NCI-H2081 treated with DMSO at 0.1 percent for 48 hours (cell line): ENCODE measurements at regions not wholly inside any gene's neighbourhood (a gene's known extent, or its start where the extent isn't known, plus 50 kb on each side); places are given as distances from the start of the nearest gene placed in this dataset.
"Not testable (repeated sequence)": the region's sequence is repeated elsewhere in the genome, so short reads cannot be mapped to it uniquely, and the experiment has no call there.

Experiments used
- DNase-seq: peaks from one replicate; lab custom pipeline; 2025; lab: John Stamatoyannopoulos, UW

GRCh38 chr17:69672924-69673323 lies 258.4 kb downstream of the MAP2K6 start:
- no peak for DNase-seq

GRCh38 chr17:69677130-69677529 lies 262.6 kb downstream of the MAP2K6 start:
- DNase-seq = no peak

- DNase-seq = no peak
Observed at GRCh38 chr17:69678206-69678605, 263.7 kb downstream of the MAP2K6 start.

DNA sequence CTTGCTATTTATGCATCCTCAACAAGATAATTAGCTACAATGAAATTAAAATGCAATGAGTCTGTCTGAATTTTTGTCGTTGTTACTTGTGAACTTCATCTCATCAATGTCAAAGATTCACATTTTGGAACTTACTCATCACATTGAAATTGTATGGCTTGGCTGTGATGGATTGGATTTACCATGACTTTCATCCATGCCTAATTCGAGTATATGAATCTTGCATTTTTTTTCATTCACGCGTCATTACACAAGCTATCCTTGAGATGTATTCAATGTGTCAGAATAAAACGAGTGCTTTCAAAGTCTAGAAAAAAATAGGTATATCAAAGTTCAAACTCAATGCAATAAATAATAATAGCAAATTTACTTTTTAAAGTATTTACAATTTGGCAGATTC lies 265.3 kb downstream of the MAP2K6 start:
- no peak for DNase-seq

DNA sequence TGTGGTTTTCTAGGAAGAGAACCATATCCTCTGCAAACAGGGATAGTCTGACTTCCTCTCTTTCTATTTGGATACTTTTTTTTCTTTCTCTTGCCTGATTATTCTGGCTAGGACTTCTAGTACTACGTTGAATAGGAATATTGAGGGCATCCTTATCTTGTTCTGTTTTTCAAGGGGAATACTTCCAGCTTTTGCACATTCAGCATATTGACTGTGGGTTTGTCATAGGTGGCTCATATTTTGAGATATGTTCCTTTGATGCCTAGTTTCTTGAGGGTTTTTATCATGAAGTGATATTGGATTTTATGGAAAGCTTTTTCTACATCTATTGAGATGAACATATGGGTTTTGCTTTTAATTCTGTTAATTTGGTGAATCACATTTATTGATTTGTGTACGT lies 269.8 kb downstream of the MAP2K6 start:
- no peak for DNase-seq

DNA sequence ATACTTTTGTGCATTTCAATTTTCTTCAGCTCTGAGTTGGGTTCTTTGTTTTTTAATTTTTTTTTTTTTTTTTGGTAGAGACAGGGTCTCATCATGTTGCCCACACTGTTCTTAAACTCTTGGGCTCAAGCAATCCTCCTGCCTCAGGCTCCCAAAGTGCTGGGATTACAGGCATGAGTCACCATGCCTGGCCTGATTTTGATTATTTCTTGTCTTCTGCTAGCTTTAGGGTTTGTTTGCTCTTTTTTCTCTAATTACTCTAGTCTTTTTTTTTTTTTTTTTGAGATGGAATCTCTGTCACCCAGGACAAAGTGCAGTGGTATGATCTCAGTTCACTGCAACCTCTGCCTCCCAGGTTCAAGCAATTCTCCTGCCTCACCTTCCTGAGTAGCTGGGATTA lies 270.7 kb downstream of the MAP2K6 start:
- DNase-seq = not testable (repeated sequence)

GRCh38 chr17:69690531-69690930 lies 276.0 kb downstream of the MAP2K6 start:
- no peak for DNase-seq

DNA sequence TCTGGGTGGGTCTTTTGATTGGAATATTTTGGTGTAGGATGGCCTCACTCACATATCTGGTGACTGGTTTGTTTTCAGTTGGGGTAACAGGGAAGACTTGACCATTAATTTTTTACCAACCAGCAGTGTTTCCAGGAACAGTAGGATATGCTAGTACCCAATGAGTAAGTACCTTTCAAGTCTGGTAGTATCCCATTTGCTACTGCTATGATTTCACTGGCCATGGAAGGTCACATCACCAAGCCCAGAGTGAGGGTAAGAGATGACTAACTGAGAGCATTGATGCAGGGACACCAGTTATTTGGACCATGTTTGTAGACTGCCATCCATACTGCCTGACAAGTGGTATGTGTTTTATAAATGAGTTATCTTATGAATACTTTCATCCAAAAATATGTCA lies 277.7 kb downstream of the MAP2K6 start:
- DNase-seq = no peak

DNA sequence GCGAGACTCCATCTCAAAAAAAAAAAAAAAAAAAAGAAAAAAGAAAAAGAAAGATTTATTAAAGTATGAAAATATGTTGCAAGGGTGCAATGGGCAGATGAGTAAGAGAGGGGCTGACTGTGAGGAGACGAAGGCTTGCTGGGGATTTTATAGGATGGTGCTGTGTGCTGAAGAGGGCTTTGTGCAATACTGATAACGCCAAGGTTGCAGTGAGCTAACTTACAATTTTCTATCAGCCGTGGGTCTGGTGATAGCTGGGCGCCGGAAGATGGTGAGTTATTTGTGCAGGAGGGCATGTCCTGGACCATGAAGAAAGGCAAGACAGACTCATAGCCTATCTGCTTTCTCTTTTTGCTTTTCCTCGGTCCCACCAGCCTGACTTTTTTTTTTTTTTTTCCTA lies 281.1 kb downstream of the MAP2K6 start:
- DNase-seq = no peak

DNA sequence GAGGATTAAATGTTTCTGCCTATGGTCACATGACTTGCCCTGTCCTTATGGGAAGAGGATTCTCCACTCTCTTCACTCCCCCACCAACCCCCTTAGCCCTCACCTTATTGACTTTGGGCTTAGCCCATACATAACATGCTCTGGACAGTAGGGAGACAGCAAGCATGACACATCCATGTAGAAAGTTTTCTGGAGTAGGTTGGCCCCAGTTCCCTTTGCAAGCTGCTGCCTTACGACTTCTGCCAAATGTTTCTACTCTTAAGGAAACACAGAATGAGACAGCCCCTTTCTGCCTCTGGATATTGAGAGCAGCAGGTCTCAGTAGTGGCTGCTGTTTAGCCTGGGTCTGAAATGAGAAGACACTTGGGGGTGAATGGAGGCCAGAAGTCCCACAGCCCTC lies 282.2 kb downstream of the MAP2K6 start:
- DNase-seq = no peak

DNA sequence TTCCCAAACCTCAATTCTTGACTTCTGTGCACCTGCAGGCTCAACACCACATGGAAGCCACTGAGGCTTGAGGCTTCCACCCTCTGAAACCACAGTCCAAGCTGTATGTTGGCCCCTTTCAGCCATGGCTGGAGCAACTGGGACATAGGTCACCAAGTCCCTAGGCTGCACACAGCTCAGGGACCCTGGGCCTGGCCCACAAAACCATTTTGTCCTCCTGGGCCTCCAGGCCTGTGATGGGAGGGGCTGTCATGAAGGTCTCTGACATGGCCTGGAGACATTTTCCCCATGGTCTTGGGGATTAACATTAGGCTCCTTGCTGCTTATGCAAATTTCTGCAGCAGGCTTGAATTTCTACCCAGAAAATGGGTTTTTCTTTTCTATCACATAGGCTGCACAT lies 283.9 kb downstream of the MAP2K6 start:
- DNase-seq = not testable (repeated sequence)

- no peak for DNase-seq
Observed at GRCh38 chr17:69702078-69702477, 287.6 kb downstream of the MAP2K6 start.

DNA sequence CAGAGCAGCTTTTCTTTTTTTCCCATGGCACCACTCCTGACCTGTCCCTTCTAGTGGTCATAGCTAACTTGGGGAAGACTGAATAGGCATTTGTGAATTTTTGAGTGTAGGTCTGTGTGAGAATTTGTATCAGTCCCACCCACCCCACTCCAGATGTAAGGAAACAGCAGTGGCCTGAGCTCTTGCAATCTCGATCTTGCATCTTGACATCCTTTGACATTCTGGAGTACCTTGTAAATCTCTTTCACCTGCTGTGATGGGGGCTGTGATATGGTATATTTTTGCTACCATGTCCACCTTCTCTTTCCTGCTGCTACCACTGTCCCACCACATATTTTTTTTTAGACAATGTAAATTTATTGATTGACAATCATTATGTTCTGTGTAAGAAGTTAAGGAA lies 289.3 kb downstream of the MAP2K6 start:
- no peak for DNase-seq

DNA sequence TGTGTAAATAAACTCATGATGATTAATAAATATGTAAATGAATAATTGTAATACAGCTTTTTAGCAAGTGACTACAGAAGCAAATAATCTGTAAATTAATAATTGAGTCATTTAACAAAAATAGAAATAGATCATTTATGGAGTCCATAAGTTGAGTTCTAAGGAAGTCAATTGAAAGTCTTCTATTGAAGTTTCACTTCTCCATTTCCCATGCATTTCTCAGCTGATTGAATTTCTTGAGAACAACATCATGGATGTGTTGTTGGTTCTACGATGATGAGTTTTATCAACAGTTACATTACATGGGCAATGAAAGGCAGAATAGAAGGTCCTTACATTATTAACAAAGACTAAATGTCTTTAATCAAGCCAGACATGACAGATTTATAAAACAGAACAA lies 290.4 kb downstream of the MAP2K6 start:
- no peak for DNase-seq

GRCh38 chr17:69706127-69706526 lies 291.6 kb downstream of the MAP2K6 start:
- DNase-seq = no peak

GRCh38 chr17:69709441-69709840 lies 294.9 kb downstream of the MAP2K6 start:
- DNase-seq = no peak

DNA sequence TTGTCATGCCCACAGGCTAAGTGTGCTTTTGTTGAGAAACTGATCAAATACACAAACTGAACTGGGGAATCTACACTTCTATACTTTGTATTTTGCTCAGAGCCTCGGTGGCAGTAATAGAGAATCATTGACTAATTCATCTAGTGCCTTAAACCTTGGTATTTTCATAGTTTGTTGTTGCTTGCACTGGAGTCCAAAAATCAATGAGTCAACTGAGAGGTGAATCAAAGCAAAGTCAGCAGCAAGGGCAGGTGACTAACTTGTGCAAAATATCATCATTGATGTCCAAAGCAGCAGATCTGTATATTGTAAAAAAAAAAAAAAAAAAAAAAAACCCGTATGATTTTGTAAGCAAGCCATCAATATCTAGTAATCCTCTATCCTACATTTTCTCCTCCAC lies 296.4 kb downstream of the MAP2K6 start:
- no peak for DNase-seq

DNA sequence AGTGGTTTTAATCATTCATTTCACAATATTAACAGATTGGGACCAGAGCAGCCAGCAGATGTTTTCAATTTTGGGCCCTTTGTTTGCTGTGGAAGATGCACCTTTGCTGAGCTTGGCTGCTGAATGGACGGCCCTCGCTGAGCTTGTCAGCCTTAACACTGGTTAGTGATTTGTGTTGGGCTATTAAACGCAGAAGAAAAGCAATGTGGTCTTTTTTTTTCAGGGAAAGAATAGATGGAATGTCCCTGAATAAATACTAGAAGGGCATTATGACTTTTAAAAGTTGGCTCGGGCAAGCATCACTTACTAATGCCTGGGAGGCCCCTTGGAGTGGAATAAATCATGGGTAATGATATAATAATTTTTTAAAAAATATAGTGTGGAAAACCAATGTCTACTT lies 297.0 kb downstream of the MAP2K6 start:
- peak; percentile 92 for DNase-seq

DNA sequence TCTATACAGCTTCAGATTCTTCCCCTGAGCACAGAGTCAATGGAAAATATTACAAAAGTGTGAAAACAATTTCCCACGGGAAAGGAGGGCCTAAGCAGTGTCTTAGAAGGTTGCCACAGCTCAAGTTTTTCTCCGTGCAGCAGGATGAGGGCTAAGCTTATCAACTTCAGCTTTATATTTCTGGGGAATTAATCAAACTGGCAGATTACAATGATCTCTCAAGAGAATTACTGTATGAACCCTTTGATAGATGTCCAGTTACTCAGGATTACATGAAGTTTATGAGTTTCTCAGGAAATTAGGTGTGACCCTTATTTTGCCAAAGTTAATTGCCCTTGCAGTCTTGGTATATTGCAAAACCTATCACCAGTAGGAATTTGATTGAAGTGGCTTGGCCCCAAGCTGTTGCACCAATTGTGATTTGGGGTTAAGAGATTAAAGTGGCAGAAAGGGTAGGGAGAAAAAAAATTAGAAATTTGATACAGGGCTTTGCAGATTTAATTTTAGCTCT lies 298.4 kb downstream of the MAP2K6 start:
- DNase-seq = no peak

DNA sequence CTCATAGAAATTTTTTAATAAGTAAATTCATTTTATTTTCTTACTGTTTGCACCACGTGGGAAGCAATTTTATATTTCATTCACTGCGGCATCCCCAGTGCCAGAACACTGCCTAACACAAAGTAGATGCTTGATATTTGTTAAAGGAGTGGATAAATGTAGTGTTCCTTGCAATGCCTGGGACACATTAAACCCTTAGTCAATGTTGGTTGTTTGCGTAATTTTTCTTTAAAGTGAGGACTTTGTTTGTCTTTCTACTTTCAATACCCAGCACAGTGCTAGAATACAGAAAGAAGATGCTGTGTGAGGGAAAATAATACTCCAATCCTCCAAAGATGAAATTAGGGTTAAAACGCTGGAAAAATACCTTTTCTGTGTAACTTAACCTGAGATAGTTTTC lies 299.3 kb downstream of the MAP2K6 start:
- no peak for DNase-seq

DNA sequence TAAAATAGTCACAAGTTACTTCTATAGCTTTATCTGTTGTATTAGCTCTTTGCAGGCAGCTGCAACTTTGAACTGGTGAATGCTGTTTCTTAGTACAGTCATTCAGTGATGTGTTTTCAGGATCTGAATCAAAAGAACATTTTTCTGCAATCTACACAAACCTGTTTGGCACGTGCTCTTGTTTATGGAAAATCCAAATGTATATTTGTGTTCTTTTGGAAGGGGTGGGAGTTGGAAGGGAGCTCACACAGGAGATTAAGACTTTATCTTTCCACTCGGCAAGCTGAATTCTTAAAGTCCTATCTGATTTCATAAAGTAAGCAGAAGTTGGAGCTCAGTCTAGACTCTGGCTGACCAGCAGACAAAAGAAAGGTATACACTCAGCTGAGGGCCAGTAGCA lies 300.2 kb downstream of the MAP2K6 start:
- no peak for DNase-seq

GRCh38 chr17:69715656-69716055 lies 301.2 kb downstream of the MAP2K6 start:
- no peak for DNase-seq

- no peak for DNase-seq
Observed at GRCh38 chr17:69716556-69716955, 302.1 kb downstream of the MAP2K6 start.

- no peak for DNase-seq
Observed at GRCh38 chr17:69717214-69717613, 302.7 kb downstream of the MAP2K6 start.

DNA sequence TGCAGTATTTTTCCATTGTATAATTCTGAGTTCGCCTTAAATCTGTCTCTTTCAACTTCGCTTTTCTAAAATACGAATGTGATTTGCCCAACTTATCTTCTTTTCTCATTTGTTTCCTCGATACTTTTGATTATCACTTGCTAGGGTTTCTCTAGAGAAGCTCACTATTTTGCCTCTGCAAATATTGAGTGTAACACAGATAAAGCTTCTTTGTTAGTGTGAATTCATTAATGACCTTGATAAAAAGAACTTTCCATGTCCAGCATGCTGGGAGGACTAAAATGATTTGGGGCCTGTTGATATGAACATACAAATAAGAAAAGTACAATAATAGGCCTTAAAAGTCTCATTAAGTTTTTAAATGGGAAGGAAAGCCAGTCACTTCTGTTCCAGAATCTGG lies 303.3 kb downstream of the MAP2K6 start:
- DNase-seq = no peak
